GM19468 (cell line): ENCODE measurements at regions not wholly inside any gene's neighbourhood (a gene's known extent, or its start where the extent isn't known, plus 50 kb on each side); places are given as distances from the start of the nearest gene placed in this dataset.
"Not testable (repeated sequence)": the region's sequence is repeated elsewhere in the genome, so short reads cannot be mapped to it uniquely, and the experiment has no call there.

ENCODE experiments used
- ATAC-seq: cut with Tn5 transposase; IDR thresholded peaks from one replicate; pipeline ENCODE4 v1.9.1; 2021; ENCODE audit warnings: mild to moderate bottlenecking, moderate library complexity, moderate number of reproducible peaks; ENCODE audit not compliant: unreplicated experiment; ENCODE audit errors: extremely low read depth

- no peak for ATAC-seq
Observed at GRCh38 chr14:40417777-40418401, 985.7 kb upstream of the FBXO33 start.

- ATAC-seq, result no peak
Observed at GRCh38 chr14:40416565-40416964, 984.3 kb upstream of the FBXO33 start.

- no peak for ATAC-seq
Observed at GRCh38 chr14:40414386-40414785, 982.2 kb upstream of the FBXO33 start.

- ATAC-seq, result no peak
Observed at GRCh38 chr14:40413136-40413535, 980.9 kb upstream of the FBXO33 start.

GRCh38 chr14:40410708-40411107, 978.5 kb upstream of the FBXO33 start:
- ATAC-seq, result no peak

- ATAC-seq, result no peak
Observed at GRCh38 chr14:40402957-40403356, 970.7 kb upstream of the FBXO33 start.

- ATAC-seq, result no peak
Observed at GRCh38 chr14:40398981-40399380, 966.7 kb upstream of the FBXO33 start.

- ATAC-seq, result no peak
Observed at GRCh38 chr14:40394634-40395340, 962.6 kb upstream of the FBXO33 start.

GRCh38 chr14:40393143-40393542, 960.9 kb upstream of the FBXO33 start:
- no peak for ATAC-seq

- no peak for ATAC-seq
Observed at GRCh38 chr14:40386433-40386832, 954.2 kb upstream of the FBXO33 start.

GRCh38 chr14:40374221-40374620, 942.0 kb upstream of the FBXO33 start:
- ATAC-seq, result no peak

- ATAC-seq, result no peak
Observed at GRCh38 chr14:40371011-40371410, 938.8 kb upstream of the FBXO33 start.

- no peak for ATAC-seq
Observed at GRCh38 chr14:40368314-40368713, 936.1 kb upstream of the FBXO33 start.

GRCh38 chr14:40367717-40368116, 935.5 kb upstream of the FBXO33 start:
- ATAC-seq, result no peak

- no peak for ATAC-seq
Observed at GRCh38 chr14:40365305-40365704, 933.1 kb upstream of the FBXO33 start.

- ATAC-seq, result no peak
Observed at GRCh38 chr14:40362856-40363255, 930.6 kb upstream of the FBXO33 start.

GRCh38 chr14:40354754-40355153, 922.5 kb upstream of the FBXO33 start:
- no peak for ATAC-seq

- ATAC-seq, result not testable (repeated sequence)
Observed at GRCh38 chr14:40348104-40348503, 915.9 kb upstream of the FBXO33 start.

GRCh38 chr14:40347675-40348074, 915.4 kb upstream of the FBXO33 start:
- no peak for ATAC-seq

- ATAC-seq, result no peak
Observed at GRCh38 chr14:40346275-40346674, 914.0 kb upstream of the FBXO33 start.

- no peak for ATAC-seq
Observed at GRCh38 chr14:40345334-40345733, 913.1 kb upstream of the FBXO33 start.

- no peak for ATAC-seq
Observed at GRCh38 chr14:40340708-40341107, 908.5 kb upstream of the FBXO33 start.
